Brain microvascular endothelial cell (primary cell): ENCODE measurements at regions not wholly inside any gene's neighbourhood (a gene's known extent, or its start where the extent isn't known, plus 50 kb on each side); places are given as distances from the start of the nearest gene placed in this dataset.
A peak's percentile ranks its signal among the peaks of the same experiment; 100 is the strongest.

Experiments
- DNase-seq: peaks from one replicate; pipeline ENCODE4 v3.0.0-alpha.2; 2020
- H3K27ac ChIP-seq: fragments of 250-450 bp; sonication (Bioruptor Pico); 2 replicates; pipeline ENCODE4 v1.5.1; 2020; ENCODE audit warnings: mild to moderate bottlenecking, moderate library complexity
- H3K27me3 ChIP-seq: fragments of 250-450 bp; sonication (Bioruptor Pico); replicated peaks from 2 replicates; pipeline ENCODE4 v1.5.1; 2020; ENCODE audit warnings: mild to moderate bottlenecking
- H3K36me3 ChIP-seq: fragments of 250-450 bp; sonication (Bioruptor Pico); replicated peaks from 2 replicates; pipeline ENCODE4 v1.5.1; 2020; ENCODE audit warnings: mild to moderate bottlenecking
- H3K4me3 ChIP-seq: 2 replicates; pipeline ENCODE4 v1.5.1; 2011; ENCODE audit warnings: low read depth, mild to moderate bottlenecking, control low read depth, low read length, moderate library complexity
- in situ Hi-C: cut with HindIII; loops from 2 replicates; pipeline ENCODE4 v1.10.0; 2017; ENCODE audit warnings: low sequenced_read_pairs, low pct_ligation_motif_present
- TF ChIP-seq, protein P1 (sequence below): IDR thresholded peaks from 2 replicates; pipeline ENCODE4 v1.5.1; 2011; ENCODE audit warnings: low read depth, mild to moderate bottlenecking, moderate library complexity, low read length, control low read depth, inconsistent platforms; ENCODE audit errors: missing control alignments

DNA sequence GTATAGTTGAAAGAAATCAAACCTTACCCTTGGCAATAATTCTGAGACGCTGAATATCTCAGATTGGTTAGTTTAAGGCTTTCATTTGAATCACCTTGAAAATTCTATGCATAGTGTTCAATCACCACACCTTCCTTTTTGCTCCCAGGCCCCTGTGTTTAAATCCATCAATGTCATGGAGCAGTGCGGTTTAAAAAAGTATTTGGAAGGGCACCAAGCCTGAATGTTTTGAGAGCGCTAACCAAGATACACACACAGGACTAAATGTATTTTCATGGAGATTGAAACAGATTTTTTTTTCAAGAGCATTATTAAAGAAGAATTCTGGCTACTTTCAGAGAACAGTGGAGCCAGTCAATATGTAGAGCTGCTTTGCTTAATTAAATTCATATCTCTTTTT, 195.7 kb downstream of the CENPW start:
- peak; percentile 25 for DNase-seq

DNA sequence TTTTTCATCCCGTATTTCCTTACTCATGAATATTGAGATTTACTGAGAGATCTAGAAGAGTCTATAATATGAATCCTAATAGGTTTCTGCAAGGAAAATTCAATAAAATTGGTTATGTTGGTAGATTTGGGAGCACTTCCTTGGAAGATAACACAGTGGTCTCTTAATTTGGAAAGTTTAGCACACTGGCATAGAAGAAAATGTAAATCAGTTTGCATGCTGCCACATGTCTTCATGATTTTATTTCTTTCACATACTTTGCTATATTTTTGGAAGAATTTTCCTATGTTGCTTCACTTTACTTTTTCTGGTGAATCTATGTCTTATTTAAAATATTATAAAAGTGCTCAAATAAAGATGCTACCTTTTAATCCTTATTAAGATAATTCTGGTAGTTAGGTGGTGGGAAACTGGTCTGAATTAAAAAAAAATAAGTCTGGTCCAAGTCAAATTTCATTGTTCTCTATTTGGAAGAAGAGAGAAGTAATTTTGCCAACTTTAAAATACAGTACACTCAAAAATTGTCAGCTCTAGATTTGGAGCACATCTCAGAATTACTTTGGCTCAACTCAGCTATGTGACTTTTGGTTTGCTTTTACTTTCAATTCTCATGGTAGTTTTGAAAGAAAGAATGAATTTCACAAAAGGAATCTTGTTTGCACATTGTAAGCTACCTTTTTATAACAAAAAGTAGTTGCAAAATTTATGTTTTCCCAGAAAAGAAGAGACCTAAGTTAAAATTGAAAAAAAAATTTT, 197.3 kb downstream of the CENPW start:
- DNase-seq: no peak
- Histone ChIP-seq H3K27ac (no peak overlapping the region), H3K36me3 (no peaks in the 10 kb centered on the region), H3K27me3 (no peaks in the 10 kb centered on the region), H3K4me3 (no peak overlapping the region)
- TF ChIP-seq, protein P1, sequence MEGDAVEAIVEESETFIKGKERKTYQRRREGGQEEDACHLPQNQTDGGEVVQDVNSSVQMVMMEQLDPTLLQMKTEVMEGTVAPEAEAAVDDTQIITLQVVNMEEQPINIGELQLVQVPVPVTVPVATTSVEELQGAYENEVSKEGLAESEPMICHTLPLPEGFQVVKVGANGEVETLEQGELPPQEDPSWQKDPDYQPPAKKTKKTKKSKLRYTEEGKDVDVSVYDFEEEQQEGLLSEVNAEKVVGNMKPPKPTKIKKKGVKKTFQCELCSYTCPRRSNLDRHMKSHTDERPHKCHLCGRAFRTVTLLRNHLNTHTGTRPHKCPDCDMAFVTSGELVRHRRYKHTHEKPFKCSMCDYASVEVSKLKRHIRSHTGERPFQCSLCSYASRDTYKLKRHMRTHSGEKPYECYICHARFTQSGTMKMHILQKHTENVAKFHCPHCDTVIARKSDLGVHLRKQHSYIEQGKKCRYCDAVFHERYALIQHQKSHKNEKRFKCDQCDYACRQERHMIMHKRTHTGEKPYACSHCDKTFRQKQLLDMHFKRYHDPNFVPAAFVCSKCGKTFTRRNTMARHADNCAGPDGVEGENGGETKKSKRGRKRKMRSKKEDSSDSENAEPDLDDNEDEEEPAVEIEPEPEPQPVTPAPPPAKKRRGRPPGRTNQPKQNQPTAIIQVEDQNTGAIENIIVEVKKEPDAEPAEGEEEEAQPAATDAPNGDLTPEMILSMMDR: no peak
- in situ Hi-C loops: no loop called here

More for the DNA sequence above, 195.7 kb downstream of the CENPW start:
- TF ChIP-seq, protein P1: no peak
- in situ Hi-C loops: no loop called here
- no peak overlapping the region for H3K27ac ChIP-seq
- no peak overlapping the region for H3K4me3 ChIP-seq
- no peaks in the 10 kb centered on the region for H3K27me3 ChIP-seq
- no peaks in the 10 kb centered on the region for H3K36me3 ChIP-seq

DNA sequence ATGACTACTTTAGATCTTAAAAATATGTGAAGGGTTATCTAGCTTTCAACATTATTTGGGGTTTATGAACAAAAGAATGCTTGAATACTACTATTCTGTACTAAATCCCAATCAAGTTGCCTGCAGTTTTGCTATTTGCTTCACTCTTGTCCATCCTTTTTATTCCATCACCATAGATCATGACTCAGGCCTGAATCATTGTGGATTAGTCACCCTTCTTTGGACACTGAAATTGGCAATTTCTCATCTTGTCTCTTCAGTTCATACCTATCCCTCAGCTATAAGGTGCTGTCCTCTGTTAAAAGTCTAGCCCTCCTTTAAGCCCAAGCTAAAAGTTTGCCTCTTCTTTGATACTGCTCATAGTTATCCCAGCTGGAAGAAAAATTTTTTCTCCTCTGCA, 199.1 kb downstream of the CENPW start:
- H3K4me3 ChIP-seq: no peak overlapping the region
- TF ChIP-seq, protein P1: no peak
- in situ Hi-C loops: no loop called here
- no peak overlapping the region for H3K27ac ChIP-seq
- H3K27me3 ChIP-seq: no peaks in the 10 kb centered on the region
- DNase-seq: peak; percentile 86
- no peaks in the 10 kb centered on the region for H3K36me3 ChIP-seq

DNA sequence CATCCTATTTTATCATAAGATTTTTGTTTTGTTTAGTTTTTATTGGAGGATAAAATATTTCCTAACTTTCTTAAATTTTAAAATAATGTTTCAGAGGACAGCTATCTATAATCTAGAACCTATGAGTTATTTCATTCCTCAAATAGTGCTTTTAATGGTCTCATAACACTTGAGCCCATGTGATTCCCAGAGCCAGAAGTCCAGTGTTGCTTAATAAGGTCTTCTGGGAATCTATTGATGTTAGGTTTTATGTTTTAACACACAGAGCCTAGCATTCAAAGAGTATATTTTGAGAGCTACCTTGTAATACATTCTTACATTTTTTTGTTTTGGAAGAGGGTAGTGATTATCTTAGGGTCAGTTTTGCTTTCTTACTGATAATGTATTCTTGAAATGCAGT, 200.2 kb downstream of the CENPW start:
- Histone ChIP-seq H3K27me3 (no peaks in the 10 kb centered on the region), H3K27ac (no peak overlapping the region), H3K36me3 (no peaks in the 10 kb centered on the region), H3K4me3 (no peak overlapping the region)
- DNase-seq: no peak
- TF ChIP-seq, protein P1: no peak
- in situ Hi-C loops: no loop called here

DNA sequence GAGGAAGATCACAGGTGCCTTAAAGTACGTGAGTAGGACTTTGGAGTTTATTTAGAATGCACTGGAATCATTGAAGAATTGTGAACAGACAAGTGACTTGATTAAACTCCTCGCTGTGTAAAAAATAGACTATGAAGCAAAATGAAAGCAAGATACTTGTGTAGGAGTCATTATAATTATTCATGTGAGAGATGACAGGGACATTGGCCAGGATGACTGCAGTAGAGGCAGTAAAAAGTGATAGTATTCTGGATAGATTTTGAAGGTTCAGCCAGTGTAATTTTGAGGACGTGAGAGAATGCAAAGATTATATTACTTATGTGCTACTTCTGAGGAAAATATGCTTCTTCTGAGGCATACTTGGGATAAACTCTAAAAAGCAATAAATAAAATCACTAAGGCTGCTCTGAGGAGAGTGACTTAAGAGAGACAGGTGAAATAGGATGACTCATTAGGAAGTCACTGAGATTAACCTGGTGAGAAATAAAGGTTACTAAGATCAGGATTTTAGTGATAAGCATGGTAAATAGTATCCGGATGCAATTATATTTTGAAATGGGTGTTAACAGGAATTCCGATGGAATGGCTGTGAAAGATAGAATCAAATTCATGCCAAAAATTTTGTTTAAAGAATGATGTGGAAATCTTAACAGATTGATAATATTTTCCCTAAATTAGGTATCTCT, 202.0 kb downstream of the CENPW start:
- H3K36me3 ChIP-seq: no peaks in the 10 kb centered on the region
- no peak overlapping the region for H3K4me3 ChIP-seq
- H3K27me3 ChIP-seq: no peaks in the 10 kb centered on the region
- TF ChIP-seq, protein P1: no peak
- DNase-seq: no peak
- in situ Hi-C loops: no loop called here
- H3K27ac ChIP-seq: no peak overlapping the region
